Astrocyte of the spinal cord (primary cell): ENCODE measurements at regions not wholly inside any gene's neighbourhood (a gene's known extent, or its start where the extent isn't known, plus 50 kb on each side); places are given as distances from the start of the nearest gene placed in this dataset.
"Not testable (repeated sequence)": the region's sequence is repeated elsewhere in the genome, so short reads cannot be mapped to it uniquely, and the experiment has no call there.

Experiments
- DNase-seq: peaks from one replicate; pipeline ENCODE4 v3.0.0; 2011; ENCODE audit warnings: low read depth, low spot score
- H3K4me3 ChIP-seq: 2 replicates; pipeline ENCODE4 v1.5.1; 2011; ENCODE audit warnings: low read depth, mild to moderate bottlenecking, low read length, moderate library complexity
- in situ Hi-C: cut with HindIII; loops from 2 replicates; pipeline ENCODE4 v1.10.0; 2017; ENCODE audit warnings: low sequenced_read_pairs
- TF ChIP-seq, protein P1 (sequence below): IDR thresholded peaks from 2 replicates; pipeline ENCODE4 v1.5.1; 2012; ENCODE audit warnings: low read depth, mild to moderate bottlenecking, low read length, inconsistent platforms

DNA sequence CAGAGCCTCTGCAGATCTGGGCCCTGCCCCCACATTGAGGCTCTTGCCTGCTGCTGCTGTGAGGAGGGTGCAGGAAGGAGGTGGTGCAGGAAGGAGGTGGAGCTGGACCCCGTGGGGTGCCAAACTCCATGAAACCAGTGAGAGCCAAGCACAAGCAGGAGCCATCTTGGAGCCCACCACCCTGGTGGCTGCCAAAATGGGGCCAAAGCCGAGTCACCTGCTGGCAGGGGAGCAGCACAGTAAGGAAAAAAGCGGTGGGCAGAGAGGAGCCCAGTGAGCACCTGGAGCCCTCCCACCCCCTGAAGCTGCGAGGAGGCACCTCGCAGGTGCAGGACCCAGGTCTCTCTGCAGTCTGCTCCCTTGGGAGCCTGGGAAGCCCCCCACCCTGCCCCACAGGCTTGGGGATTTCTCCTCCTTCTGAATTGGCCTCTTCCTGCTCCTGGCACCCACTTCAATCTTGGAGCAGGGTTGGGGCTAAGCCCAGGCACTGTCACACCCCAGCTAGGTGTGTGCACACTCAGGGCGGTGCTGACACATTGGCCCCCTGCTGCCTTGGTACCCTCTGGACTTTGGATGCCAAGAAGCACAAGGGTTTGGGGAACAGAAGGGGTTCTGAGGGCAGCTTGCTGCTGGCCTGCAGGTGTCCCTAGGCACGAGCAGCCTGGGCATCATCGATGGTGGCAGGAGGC lies 245.4 kb upstream of the LRRTM4 start:
- no peak for DNase-seq
- H3K4me3 ChIP-seq, result no peak overlapping the region
- in situ Hi-C loops, result no loop called here
- TF ChIP-seq, protein P1, sequence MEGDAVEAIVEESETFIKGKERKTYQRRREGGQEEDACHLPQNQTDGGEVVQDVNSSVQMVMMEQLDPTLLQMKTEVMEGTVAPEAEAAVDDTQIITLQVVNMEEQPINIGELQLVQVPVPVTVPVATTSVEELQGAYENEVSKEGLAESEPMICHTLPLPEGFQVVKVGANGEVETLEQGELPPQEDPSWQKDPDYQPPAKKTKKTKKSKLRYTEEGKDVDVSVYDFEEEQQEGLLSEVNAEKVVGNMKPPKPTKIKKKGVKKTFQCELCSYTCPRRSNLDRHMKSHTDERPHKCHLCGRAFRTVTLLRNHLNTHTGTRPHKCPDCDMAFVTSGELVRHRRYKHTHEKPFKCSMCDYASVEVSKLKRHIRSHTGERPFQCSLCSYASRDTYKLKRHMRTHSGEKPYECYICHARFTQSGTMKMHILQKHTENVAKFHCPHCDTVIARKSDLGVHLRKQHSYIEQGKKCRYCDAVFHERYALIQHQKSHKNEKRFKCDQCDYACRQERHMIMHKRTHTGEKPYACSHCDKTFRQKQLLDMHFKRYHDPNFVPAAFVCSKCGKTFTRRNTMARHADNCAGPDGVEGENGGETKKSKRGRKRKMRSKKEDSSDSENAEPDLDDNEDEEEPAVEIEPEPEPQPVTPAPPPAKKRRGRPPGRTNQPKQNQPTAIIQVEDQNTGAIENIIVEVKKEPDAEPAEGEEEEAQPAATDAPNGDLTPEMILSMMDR, result no peak

GRCh38 chr2:77768508-77768907 lies 246.3 kb upstream of the LRRTM4 start:
- no peak for DNase-seq
- in situ Hi-C loops, result no loop called here
- TF ChIP-seq, protein P1, result no peak
- H3K4me3 ChIP-seq, result no peak overlapping the region

DNA sequence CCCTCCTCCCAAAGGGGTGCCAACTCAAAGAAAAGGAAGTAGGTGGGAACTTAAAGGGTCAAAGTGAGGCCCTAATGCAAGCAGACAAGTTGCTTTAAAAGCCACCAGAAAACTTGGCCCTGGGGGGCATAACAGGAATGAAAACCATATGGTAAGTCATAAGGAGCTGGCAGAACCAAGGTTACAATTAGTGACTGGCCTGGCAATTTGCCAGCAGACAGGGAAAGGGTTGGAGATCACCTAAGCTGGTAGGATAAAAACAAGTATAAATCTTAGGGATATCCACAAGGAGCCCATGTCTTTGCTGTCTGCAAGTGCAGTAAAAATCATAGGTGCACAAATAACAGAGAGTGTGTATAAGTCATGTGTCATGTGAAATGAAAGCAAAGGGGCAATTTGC lies 256.7 kb upstream of the LRRTM4 start:
- in situ Hi-C loops, result no loop called here
- no peak for DNase-seq
- TF ChIP-seq, protein P1, result no peak
- H3K4me3 ChIP-seq, result no peak overlapping the region

DNA sequence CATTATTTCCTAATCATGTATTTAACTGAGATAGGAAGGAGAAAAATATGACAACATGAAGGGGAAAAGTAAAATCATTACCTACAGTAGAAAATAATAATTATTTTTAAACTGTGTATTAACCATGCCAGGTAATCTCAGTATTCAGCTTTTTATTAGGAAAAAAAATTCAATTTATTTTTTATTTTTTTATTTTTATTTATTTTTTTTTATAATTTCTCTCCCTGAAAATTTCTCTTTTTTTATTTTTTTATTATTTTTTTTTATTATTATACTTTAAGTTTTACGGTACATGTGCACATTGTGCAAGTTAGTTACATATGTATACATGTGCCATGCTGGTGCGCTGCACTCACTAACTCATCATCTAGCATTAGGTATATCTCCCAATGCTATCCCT lies 271.3 kb upstream of the LRRTM4 start:
- DNase-seq, in situ Hi-C loops, H3K4me3 ChIP-seq: not testable (repeated sequence)

DNA sequence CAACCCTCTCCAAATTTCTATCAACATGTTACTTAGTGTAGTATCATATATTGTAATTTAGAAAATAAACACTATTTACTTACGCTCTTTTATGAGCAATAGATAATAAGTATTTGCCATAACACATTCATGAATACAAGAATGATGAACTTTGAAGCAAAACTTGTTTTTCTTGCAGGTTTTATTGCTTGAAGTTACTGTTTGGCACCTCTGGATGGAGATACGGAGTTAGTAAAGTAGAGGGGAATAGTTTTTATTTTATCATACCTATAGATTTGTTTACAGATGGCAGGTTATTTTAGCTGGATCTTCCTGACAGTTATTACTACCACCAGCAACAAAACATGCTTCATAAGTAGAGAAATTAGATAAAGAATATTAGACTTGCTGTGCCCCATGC lies 274.2 kb upstream of the LRRTM4 start:
- TF ChIP-seq, protein P1, result no peak
- no peak overlapping the region for H3K4me3 ChIP-seq
- in situ Hi-C loops, result no loop called here
- no peak for DNase-seq

GRCh38 chr2:77797088-77797487 lies 274.9 kb upstream of the LRRTM4 start:
- DNase-seq, result no peak
- no peak overlapping the region for H3K4me3 ChIP-seq
- in situ Hi-C loops, result no loop called here
- TF ChIP-seq, protein P1, result no peak

GRCh38 chr2:77800410-77800809 lies 278.2 kb upstream of the LRRTM4 start:
- DNase-seq, result no peak
- in situ Hi-C loops, result no loop called here
- TF ChIP-seq, protein P1, result no peak
- no peak overlapping the region for H3K4me3 ChIP-seq
